Spleen (tissue), 11 donors: ENCODE measurements at regions not wholly inside any gene's neighbourhood (a gene's known extent, or its start where the extent isn't known, plus 50 kb on each side); places are given as distances from the start of the nearest gene placed in this dataset.
A peak's percentile ranks its signal among the peaks of the same experiment; 100 is the strongest.

Experiments used
- DNase-seq: peaks from one replicate; pipeline ENCODE4 v3.0.0-alpha.2; 2020
- H3K27ac ChIP-seq, 8 donors: fragments of 200-600 bp; sonication (generic) in 7 of 8; 1 replicate in 4 of 8; 2 replicates in 4 of 8; pipeline versions ENCODE4 v1.5.0 to v1.8.0; 2016 to 2021; ENCODE audit warnings: inconsistent platforms in 4 of 8, mild to moderate bottlenecking in 4 of 8, moderate library complexity in 1 of 8
- H3K27me3 ChIP-seq, 7 donors: fragments of 200-600 bp; sonication (generic) in 6 of 7; replicated peaks in 1 of 7; 1 replicate in 4 of 7; 2 replicates in 3 of 7; pipeline versions ENCODE4 v1.5.0 to v1.8.0; 2016 to 2021; ENCODE audit warnings: inconsistent platforms in 3 of 7, mild to moderate bottlenecking in 1 of 7
- H3K36me3 ChIP-seq, 6 donors: fragments of 200-600 bp; sonication (generic) in 5 of 6; 1 replicate in 4 of 6; 2 replicates in 2 of 6; pipeline versions ENCODE4 v1.5.0 to v1.8.0; 2016 to 2021; ENCODE audit warnings: inconsistent platforms in 2 of 6
- H3K4me1 ChIP-seq, 6 donors: fragments of 200-600 bp; sonication (generic) in 5 of 6; 1 replicate in 3 of 6; 2 replicates in 3 of 6; pipeline versions ENCODE4 v1.5.0 to v1.8.0; 2016 to 2021; ENCODE audit warnings: inconsistent platforms in 3 of 6
- H3K4me3 ChIP-seq, 8 donors: fragments of 200-600 bp; sonication (generic) in 7 of 8; 1 replicate in 4 of 8; 2 replicates in 4 of 8; pipeline versions ENCODE4 v1.5.0 to v1.8.0; 2016 to 2021; ENCODE audit warnings: inconsistent platforms in 4 of 8, mild to moderate bottlenecking in 4 of 8, moderate library complexity in 2 of 8
- H3K9me3 ChIP-seq, 8 donors: fragments of 200-600 bp; sonication (generic) in 7 of 8; 1 replicate in 4 of 8; 2 replicates in 4 of 8; pipeline versions ENCODE4 v1.5.0 to v1.8.0; 2016 to 2021; ENCODE audit warnings: inconsistent platforms in 4 of 8
- CTCF ChIP-seq, 11 experiments: fragments of 200-600 bp in 7 of 11; fragments of 450-650 bp in 4 of 11; sonication (generic) in 4 of 11; IDR thresholded peaks in 8 of 11; conservative IDR thresholded peaks in 3 of 11; 1 replicate in 7 of 11; 2 replicates in 4 of 11; pipeline versions ENCODE4 v1.4.0 to v1.8.0; 2016 to 2021; ENCODE audit warnings: antibody characterized with exemption in 11 of 11, inconsistent platforms in 4 of 11, mild to moderate bottlenecking in 1 of 11
- POLR2A ChIP-seq, 3 donors: fragments of 450-650 bp; IDR thresholded peaks; one replicate each; pipeline ENCODE4 v1.5.1; 2017; ENCODE audit warnings: antibody characterized with exemption in 3 of 3, mild to moderate bottlenecking in 1 of 3
- POLR2AphosphoS5 ChIP-seq, 3 donors: sonication (generic); formaldehyde crosslinking; IDR thresholded peaks; one replicate each; pipeline ENCODE4 v1.5.1; 2017; ENCODE audit warnings: antibody characterized with exemption in 3 of 3
- WGBS, 5 donors: extraction: QIAGEN DNeasy Blood & Tissue Kit in 3 of 5; methylation state at CpG; one replicate each; pipeline versions ENCODE4 v1.1.5 to v1.1.7; 2013 to 2018; 5-methylcytosine and 5-hydroxymethylcytosine counted together
- intact Hi-C: fragments of 100-400 bp; cut with DNase I; formaldehyde crosslinking; loops from one replicate; pipeline ENCODE4 v1.15.0; 2023; ENCODE audit warnings: low total_unique reads
- donor health status: healthy with polysubstance abuse.
- donor health status: DM: no; HTN: no; CAD: no; lungs with moderate emphysema.
- donor health status: DM: no; HTN: no; CAD: no.
- donor health status: Bipolar disorder and iron deficiency.
- donor health status: healthy.
- donor health status: DM: no; HTN: no; CAD: no.
- donor health status: DM: yes; HTN: yes; CAD: no.

GRCh38 chrX:40474205-40474626 lies 106.6 kb upstream of the ATP6AP2 start:
- peaks cover 0 to 48% (median 4%) of the 10 kb centered on the region in 7 donors for H3K27me3 ChIP-seq
- no peaks in the 10 kb centered on the region for H3K36me3 ChIP-seq
- intact Hi-C loops, result no loop called here
- no peaks in the 10 kb centered on the region for H3K9me3 ChIP-seq
- peaks cover 0 to 9% (median 0%) of the 10 kb centered on the region in 6 donors for H3K4me1 ChIP-seq
- no peak overlapping the region for H3K27ac ChIP-seq
- TF ChIP-seq CTCF (IDR thresholded peaks at IDR 0.05 in 8 of 11, conservative IDR thresholded peaks at IDR 0.05 in 3 of 11) (no peak), POLR2A (IDR thresholded peaks at IDR 0.05) (no peak), POLR2AphosphoS5 (IDR thresholded peaks at IDR 0.05) (no peak)
- DNase-seq, result no peak
- 21 to 48% (median 41%) methylated on average over 6 to 14 of the region's 14 CpGs for WGBS, 5 donors
- H3K4me3 ChIP-seq, result no peak overlapping the region

- no peaks in the 10 kb centered on the region for H3K9me3 ChIP-seq
- H3K27me3 ChIP-seq, result peaks cover 0 to 42% (median 4%) of the 10 kb centered on the region in 7 donors
- TF ChIP-seq POLR2A (IDR thresholded peaks at IDR 0.05) (no peak), POLR2AphosphoS5 (IDR thresholded peaks at IDR 0.05) (no peak), CTCF (IDR thresholded peaks at IDR 0.05 in 8 of 11, conservative IDR thresholded peaks at IDR 0.05 in 3 of 11) (no peak)
- H3K4me3 ChIP-seq, result no peak overlapping the region
- WGBS, 5 donors, result 34 to 66% (median 44%) methylated on average over 8 of the region's 8 CpGs
- peaks cover 0 to 12% (median 2%) of the 10 kb centered on the region in 6 donors for H3K4me1 ChIP-seq
- DNase-seq, result no peak
- intact Hi-C loops, result no loop called here
- H3K27ac ChIP-seq, result no peak overlapping the region
- no peaks in the 10 kb centered on the region for H3K36me3 ChIP-seq
Measured at GRCh38 chrX:40473460-40474204, 107.1 kb upstream of the ATP6AP2 start.

GRCh38 chrX:40471965-40472648 lies 108.7 kb upstream of the ATP6AP2 start:
- 15 to 46% (median 26%) methylated on average over 6 to 16 of the region's 16 CpGs for WGBS, 5 donors
- peaks cover 0 to 36% (median 4%) of the 10 kb centered on the region in 7 donors for H3K27me3 ChIP-seq
- intact Hi-C loops, result no loop called here
- TF ChIP-seq POLR2AphosphoS5 (IDR thresholded peaks at IDR 0.05) (no peak), CTCF (IDR thresholded peaks at IDR 0.05 in 8 of 11, conservative IDR thresholded peaks at IDR 0.05 in 3 of 11) (no peak), POLR2A (IDR thresholded peaks at IDR 0.05) (no peak)
- no peaks in the 10 kb centered on the region for H3K36me3 ChIP-seq
- no peak for DNase-seq
- H3K4me1 ChIP-seq, result peaks cover 0 to 26% (median 8%) of the 10 kb centered on the region in 6 donors
- H3K4me3 ChIP-seq, result peak overlapping the region in 1 of 8 donors; percentile 13
- H3K27ac ChIP-seq, result no peak overlapping the region
- no peaks in the 10 kb centered on the region for H3K9me3 ChIP-seq

- intact Hi-C loops, result no loop called here
- Histone ChIP-seq H3K36me3 (no peaks in the 10 kb centered on the region), H3K4me3 (no peak overlapping the region), H3K4me1 (peaks cover 0 to 30% (median 11%) of the 10 kb centered on the region in 6 donors), H3K27ac (no peak overlapping the region), H3K27me3 (peaks cover 0 to 36% (median 4%) of the 10 kb centered on the region in 7 donors), H3K9me3 (no peaks in the 10 kb centered on the region)
- no peak for DNase-seq
- 89 to 99% (median 93%) methylated on average over 9 to 11 of the region's 11 CpGs for WGBS, 5 donors
- TF ChIP-seq POLR2A (IDR thresholded peaks at IDR 0.05) (no peak), POLR2AphosphoS5 (IDR thresholded peaks at IDR 0.05) (no peak), CTCF (IDR thresholded peaks at IDR 0.05 in 8 of 11, conservative IDR thresholded peaks at IDR 0.05 in 3 of 11) (no peak)
Measured at GRCh38 chrX:40470830-40471429, 109.8 kb upstream of the ATP6AP2 start.
